GM19438 (cell line): ENCODE measurements at regions not wholly inside any gene's neighbourhood (a gene's known extent, or its start where the extent isn't known, plus 50 kb on each side); places are given as distances from the start of the nearest gene placed in this dataset.

Experiments used
- ATAC-seq: cut with Tn5 transposase; IDR thresholded peaks from one replicate; pipeline ENCODE4 v1.9.1; 2021; ENCODE audit warnings: low read depth; ENCODE audit not compliant: unreplicated experiment

- ATAC-seq, result no peak
Observed at GRCh38 chr21:36532769-36533467, 53.0 kb upstream of the CLDN14 start.

- no peak for ATAC-seq
Observed at GRCh38 chr21:36533468-36533848, 53.5 kb upstream of the CLDN14 start.

- no peak for ATAC-seq
Observed at GRCh38 chr21:36534656-36535055, 54.7 kb upstream of the CLDN14 start.

- ATAC-seq, result peak; percentile 74
Observed at GRCh38 chr21:36535618-36536241, 55.8 kb upstream of the CLDN14 start.

GRCh38 chr21:36538761-36539160 lies 58.8 kb upstream of the CLDN14 start:
- no peak for ATAC-seq

GRCh38 chr21:36539434-36540150 lies 59.7 kb upstream of the CLDN14 start:
- ATAC-seq, result no peak

GRCh38 chr21:36540700-36541099 lies 60.8 kb upstream of the CLDN14 start:
- ATAC-seq, result no peak

- ATAC-seq, result no peak
Observed at GRCh38 chr21:36541721-36542139, 61.8 kb upstream of the CLDN14 start.

- no peak for ATAC-seq
Observed at GRCh38 chr21:36542312-36543101, 62.6 kb upstream of the CLDN14 start.

GRCh38 chr21:36543924-36544323 lies 64.0 kb upstream of the CLDN14 start:
- no peak for ATAC-seq

GRCh38 chr21:36544545-36544944 lies 64.6 kb upstream of the CLDN14 start:
- no peak for ATAC-seq

- ATAC-seq, result no peak
Observed at GRCh38 chr21:36545776-36546511, 66.0 kb upstream of the CLDN14 start.

GRCh38 chr21:36547464-36547863 lies 67.5 kb upstream of the CLDN14 start:
- ATAC-seq, result no peak

- no peak for ATAC-seq
Observed at GRCh38 chr21:36548866-36549265, 68.9 kb upstream of the CLDN14 start.

GRCh38 chr21:36549470-36549869 lies 69.5 kb upstream of the CLDN14 start:
- no peak for ATAC-seq

- no peak for ATAC-seq
Observed at GRCh38 chr21:36550761-36551160, 70.8 kb upstream of the CLDN14 start.

GRCh38 chr21:36551321-36551720 lies 71.4 kb upstream of the CLDN14 start:
- ATAC-seq, result no peak

- ATAC-seq, result no peak
Observed at GRCh38 chr21:36551731-36552433, 72.0 kb upstream of the CLDN14 start.

GRCh38 chr21:36552434-36552785 lies 72.5 kb upstream of the CLDN14 start:
- ATAC-seq, result no peak

- ATAC-seq, result no peak
Observed at GRCh38 chr21:36553406-36553805, 73.5 kb upstream of the CLDN14 start.
